ENCODE measurements at regions not wholly inside any gene's neighbourhood (a gene's known extent, or its start where the extent isn't known, plus 50 kb on each side); places are given as distances from the start of the nearest gene placed in this dataset.

DNA sequence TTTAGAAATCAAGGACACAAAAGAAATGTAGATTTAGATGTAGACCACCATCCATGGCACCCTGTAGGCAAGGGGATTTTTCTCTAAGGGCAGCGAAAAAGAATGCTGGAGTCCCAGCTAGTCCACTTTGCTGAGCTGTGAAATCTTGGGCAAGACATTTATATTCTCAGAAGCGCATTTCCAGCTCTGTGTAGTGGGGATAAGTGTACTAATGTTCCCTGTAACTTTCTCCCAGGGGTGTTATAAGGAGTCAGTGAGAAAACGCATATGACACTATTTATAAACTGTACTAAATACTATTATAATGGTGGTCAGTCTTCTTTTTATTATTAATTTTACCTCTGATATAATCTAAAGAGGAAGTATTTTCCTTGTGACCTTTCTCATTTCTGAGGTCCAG lies 133.4 kb upstream of the FRMD6 start:
- H3K4me1 Mint-ChIP-seq, result peaks cover 11% of the 10 kb centered on the region
- H3F3A ChIP-seq (replicated peaks; ENCODE audit: low read depth), result no peaks in the 10 kb centered on the region
- H3K4me3 ChIP-seq, result no peak overlapping the region
- no peaks in the 10 kb centered on the region for H3K36me3 ChIP-seq (ENCODE audit: insufficient read depth)
- TF ChIP-seq JUNB (IDR thresholded peaks at IDR 0.05; ENCODE audit: unreplicated experiment) (no peak), POLR2AphosphoS5 (IDR thresholded peaks at IDR 0.05; ENCODE audit: low read depth) (no peak), EZH2phosphoT487 (IDR thresholded peaks at IDR 0.05; ENCODE audit: unreplicated experiment) (no peak), CREB1 (CRISPR knock-in tag; IDR thresholded peaks at IDR 0.05; ENCODE audit: low read depth) (no peak), ZNF331 (CRISPR knock-in tag; IDR thresholded peaks at IDR 0.05; ENCODE audit: low read depth) (no peak), STAT1 (IDR thresholded peaks at IDR 0.05; ENCODE audit: unreplicated experiment) (no peak), ZNF114 (CRISPR knock-in tag; IDR thresholded peaks at IDR 0.05) (no peak), EZH2 (IDR thresholded peaks at IDR 0.05; ENCODE audit: low read depth, unreplicated experiment) (no peak)
- TF ChIP-seq, protein P1, sequence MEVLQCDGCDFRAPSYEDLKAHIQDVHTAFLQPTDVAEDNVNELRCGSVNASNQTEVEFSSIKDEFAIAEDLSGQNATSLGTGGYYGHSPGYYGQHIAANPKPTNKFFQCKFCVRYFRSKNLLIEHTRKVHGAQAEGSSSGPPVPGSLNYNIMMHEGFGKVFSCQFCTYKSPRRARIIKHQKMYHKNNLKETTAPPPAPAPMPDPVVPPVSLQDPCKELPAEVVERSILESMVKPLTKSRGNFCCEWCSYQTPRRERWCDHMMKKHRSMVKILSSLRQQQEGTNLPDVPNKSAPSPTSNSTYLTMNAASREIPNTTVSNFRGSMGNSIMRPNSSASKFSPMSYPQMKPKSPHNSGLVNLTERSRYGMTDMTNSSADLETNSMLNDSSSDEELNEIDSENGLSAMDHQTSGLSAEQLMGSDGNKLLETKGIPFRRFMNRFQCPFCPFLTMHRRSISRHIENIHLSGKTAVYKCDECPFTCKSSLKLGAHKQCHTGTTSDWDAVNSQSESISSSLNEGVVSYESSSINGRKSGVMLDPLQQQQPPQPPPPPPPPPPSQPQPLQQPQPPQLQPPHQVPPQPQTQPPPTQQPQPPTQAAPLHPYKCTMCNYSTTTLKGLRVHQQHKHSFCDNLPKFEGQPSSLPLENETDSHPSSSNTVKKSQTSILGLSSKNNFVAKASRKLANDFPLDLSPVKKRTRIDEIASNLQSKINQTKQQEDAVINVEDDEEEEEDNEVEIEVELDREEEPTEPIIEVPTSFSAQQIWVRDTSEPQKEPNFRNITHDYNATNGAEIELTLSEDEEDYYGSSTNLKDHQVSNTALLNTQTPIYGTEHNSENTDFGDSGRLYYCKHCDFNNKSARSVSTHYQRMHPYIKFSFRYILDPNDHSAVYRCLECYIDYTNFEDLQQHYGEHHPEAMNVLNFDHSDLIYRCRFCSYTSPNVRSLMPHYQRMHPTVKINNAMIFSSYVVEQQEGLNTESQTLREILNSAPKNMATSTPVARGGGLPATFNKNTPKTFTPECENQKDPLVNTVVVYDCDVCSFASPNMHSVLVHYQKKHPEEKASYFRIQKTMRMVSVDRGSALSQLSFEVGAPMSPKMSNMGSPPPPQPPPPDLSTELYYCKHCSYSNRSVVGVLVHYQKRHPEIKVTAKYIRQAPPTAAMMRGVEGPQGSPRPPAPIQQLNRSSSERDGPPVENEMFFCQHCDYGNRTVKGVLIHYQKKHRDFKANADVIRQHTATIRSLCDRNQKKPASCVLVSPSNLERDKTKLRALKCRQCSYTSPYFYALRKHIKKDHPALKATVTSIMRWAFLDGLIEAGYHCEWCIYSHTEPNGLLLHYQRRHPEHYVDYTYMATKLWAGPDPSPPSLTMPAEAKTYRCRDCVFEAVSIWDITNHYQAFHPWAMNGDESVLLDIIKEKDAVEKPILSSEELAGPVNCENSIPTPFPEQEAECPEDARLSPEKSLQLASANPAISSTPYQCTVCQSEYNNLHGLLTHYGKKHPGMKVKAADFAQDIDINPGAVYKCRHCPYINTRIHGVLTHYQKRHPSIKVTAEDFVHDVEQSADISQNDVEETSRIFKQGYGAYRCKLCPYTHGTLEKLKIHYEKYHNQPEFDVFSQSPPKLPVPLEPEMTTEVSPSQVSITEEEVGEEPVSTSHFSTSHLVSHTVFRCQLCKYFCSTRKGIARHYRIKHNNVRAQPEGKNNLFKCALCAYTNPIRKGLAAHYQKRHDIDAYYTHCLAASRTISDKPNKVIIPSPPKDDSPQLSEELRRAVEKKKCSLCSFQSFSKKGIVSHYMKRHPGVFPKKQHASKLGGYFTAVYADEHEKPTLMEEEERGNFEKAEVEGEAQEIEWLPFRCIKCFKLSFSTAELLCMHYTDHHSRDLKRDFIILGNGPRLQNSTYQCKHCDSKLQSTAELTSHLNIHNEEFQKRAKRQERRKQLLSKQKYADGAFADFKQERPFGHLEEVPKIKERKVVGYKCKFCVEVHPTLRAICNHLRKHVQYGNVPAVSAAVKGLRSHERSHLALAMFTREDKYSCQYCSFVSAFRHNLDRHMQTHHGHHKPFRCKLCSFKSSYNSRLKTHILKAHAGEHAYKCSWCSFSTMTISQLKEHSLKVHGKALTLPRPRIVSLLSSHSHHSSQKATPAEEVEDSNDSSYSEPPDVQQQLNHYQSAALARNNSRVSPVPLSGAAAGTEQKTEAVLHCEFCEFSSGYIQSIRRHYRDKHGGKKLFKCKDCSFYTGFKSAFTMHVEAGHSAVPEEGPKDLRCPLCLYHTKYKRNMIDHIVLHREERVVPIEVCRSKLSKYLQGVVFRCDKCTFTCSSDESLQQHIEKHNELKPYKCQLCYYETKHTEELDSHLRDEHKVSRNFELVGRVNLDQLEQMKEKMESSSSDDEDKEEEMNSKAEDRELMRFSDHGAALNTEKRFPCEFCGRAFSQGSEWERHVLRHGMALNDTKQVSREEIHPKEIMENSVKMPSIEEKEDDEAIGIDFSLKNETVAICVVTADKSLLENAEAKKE (CRISPR knock-in tag; IDR thresholded peaks at IDR 0.05), result no peak
- TF ChIP-seq, protein P2, sequence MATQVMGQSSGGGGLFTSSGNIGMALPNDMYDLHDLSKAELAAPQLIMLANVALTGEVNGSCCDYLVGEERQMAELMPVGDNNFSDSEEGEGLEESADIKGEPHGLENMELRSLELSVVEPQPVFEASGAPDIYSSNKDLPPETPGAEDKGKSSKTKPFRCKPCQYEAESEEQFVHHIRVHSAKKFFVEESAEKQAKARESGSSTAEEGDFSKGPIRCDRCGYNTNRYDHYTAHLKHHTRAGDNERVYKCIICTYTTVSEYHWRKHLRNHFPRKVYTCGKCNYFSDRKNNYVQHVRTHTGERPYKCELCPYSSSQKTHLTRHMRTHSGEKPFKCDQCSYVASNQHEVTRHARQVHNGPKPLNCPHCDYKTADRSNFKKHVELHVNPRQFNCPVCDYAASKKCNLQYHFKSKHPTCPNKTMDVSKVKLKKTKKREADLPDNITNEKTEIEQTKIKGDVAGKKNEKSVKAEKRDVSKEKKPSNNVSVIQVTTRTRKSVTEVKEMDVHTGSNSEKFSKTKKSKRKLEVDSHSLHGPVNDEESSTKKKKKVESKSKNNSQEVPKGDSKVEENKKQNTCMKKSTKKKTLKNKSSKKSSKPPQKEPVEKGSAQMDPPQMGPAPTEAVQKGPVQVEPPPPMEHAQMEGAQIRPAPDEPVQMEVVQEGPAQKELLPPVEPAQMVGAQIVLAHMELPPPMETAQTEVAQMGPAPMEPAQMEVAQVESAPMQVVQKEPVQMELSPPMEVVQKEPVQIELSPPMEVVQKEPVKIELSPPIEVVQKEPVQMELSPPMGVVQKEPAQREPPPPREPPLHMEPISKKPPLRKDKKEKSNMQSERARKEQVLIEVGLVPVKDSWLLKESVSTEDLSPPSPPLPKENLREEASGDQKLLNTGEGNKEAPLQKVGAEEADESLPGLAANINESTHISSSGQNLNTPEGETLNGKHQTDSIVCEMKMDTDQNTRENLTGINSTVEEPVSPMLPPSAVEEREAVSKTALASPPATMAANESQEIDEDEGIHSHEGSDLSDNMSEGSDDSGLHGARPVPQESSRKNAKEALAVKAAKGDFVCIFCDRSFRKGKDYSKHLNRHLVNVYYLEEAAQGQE (IDR thresholded peaks at IDR 0.05; ENCODE audit: unreplicated experiment), result no peak
- TF ChIP-seq, protein P3, sequence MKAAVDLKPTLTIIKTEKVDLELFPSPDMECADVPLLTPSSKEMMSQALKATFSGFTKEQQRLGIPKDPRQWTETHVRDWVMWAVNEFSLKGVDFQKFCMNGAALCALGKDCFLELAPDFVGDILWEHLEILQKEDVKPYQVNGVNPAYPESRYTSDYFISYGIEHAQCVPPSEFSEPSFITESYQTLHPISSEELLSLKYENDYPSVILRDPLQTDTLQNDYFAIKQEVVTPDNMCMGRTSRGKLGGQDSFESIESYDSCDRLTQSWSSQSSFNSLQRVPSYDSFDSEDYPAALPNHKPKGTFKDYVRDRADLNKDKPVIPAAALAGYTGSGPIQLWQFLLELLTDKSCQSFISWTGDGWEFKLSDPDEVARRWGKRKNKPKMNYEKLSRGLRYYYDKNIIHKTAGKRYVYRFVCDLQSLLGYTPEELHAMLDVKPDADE (IDR thresholded peaks at IDR 0.05), result no peak
- TF ChIP-seq, protein P4, sequence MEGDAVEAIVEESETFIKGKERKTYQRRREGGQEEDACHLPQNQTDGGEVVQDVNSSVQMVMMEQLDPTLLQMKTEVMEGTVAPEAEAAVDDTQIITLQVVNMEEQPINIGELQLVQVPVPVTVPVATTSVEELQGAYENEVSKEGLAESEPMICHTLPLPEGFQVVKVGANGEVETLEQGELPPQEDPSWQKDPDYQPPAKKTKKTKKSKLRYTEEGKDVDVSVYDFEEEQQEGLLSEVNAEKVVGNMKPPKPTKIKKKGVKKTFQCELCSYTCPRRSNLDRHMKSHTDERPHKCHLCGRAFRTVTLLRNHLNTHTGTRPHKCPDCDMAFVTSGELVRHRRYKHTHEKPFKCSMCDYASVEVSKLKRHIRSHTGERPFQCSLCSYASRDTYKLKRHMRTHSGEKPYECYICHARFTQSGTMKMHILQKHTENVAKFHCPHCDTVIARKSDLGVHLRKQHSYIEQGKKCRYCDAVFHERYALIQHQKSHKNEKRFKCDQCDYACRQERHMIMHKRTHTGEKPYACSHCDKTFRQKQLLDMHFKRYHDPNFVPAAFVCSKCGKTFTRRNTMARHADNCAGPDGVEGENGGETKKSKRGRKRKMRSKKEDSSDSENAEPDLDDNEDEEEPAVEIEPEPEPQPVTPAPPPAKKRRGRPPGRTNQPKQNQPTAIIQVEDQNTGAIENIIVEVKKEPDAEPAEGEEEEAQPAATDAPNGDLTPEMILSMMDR (conservative IDR thresholded peaks at IDR 0.05; ENCODE audit: low read depth in 2 of 2), result no peak
- no peak overlapping the region for H3K4me2 ChIP-seq
- H3K79me2 ChIP-seq (replicated peaks; ENCODE audit: insufficient read depth), result no peaks in the 10 kb centered on the region
- no peak overlapping the region for H3K4me3 Mint-ChIP-seq
- ATAC-seq (no peak), DNase-seq (ENCODE audit: low spot score) (no peak)
- no peaks in the 10 kb centered on the region for H3K9me3 Mint-ChIP-seq
- H3K27ac Mint-ChIP-seq, result no peak overlapping the region
- H3K4me1 ChIP-seq (ENCODE audit: insufficient read depth), result peaks cover 10% of the 10 kb centered on the region; the same call in 1 of the 2 replicates
- no peaks in the 10 kb centered on the region for H3K36me3 Mint-ChIP-seq (ENCODE audit: low read depth)
- H2AFZ ChIP-seq, result no peak overlapping the region
- H3K27me3 Mint-ChIP-seq (ENCODE audit: insufficient read depth, low read depth, poor library complexity), result peaks cover 4% of the 10 kb centered on the region
- H3K27ac ChIP-seq (ENCODE audit: low read depth), result no peak overlapping the region
- peaks cover 8% of the 10 kb centered on the region; the same call in 1 of the 2 replicates for H3K9me2 ChIP-seq (ENCODE audit: insufficient read depth)
- H3K27me3 ChIP-seq (ENCODE audit: insufficient read depth), result no peaks in the 10 kb centered on the region
- no peaks in the 10 kb centered on the region for H4K20me1 ChIP-seq (replicated peaks; ENCODE audit: insufficient read depth)
